Endothelial cell of umbilical vein (primary cell): ENCODE measurements at regions not wholly inside any gene's neighbourhood (a gene's known extent, or its start where the extent isn't known, plus 50 kb on each side); places are given as distances from the start of the nearest gene placed in this dataset.

Experiments used
- CTCF ChIP-seq, 2 donors: IDR thresholded peaks; 1 replicate in 1 of 2; 2 replicates in 1 of 2; pipeline ENCODE4 v1.5.1; 2011; ENCODE audit warnings: low read length in 2 of 2, mild to moderate bottlenecking in 2 of 2, moderate library complexity in 2 of 2, control low read depth in 1 of 2, inconsistent platforms in 1 of 2, low read depth in 1 of 2; ENCODE audit not compliant: insufficient read depth in 1 of 2; ENCODE audit errors: extremely low read depth in 1 of 2
- EZH2 ChIP-seq: IDR thresholded peaks from 2 replicates; pipeline ENCODE4 v1.6.1; 2012; ENCODE audit warnings: borderline replicate concordance, low read depth, mild to moderate bottlenecking, moderate library complexity, low read length, inconsistent platforms; ENCODE audit not compliant: severe bottlenecking
- FOS ChIP-seq: IDR thresholded peaks from 2 replicates; pipeline ENCODE4 v1.6.1; 2011; ENCODE audit warnings: mild to moderate bottlenecking, low read length, moderate library complexity, borderline replicate concordance; ENCODE audit not compliant: insufficient read depth
- GATA2 ChIP-seq: IDR thresholded peaks from 2 replicates; pipeline ENCODE4 v1.7.0; 2011; ENCODE audit warnings: low read depth, mild to moderate bottlenecking, moderate library complexity, mixed read lengths, low read length; ENCODE audit not compliant: insufficient read length, insufficient read depth
- JUN ChIP-seq: IDR thresholded peaks from 2 replicates; pipeline ENCODE4 v1.6.1; 2011; ENCODE audit warnings: borderline replicate concordance, low read depth; ENCODE audit not compliant: insufficient read length, insufficient read depth
- MAX ChIP-seq: IDR thresholded peaks from 2 replicates; pipeline ENCODE4 v1.6.1; 2011; ENCODE audit not compliant: insufficient read depth, insufficient read length
- MYC ChIP-seq: IDR thresholded peaks from one replicate; pipeline ENCODE4 v1.6.1; 2011; ENCODE audit warnings: mild to moderate bottlenecking, low read depth, low read length
- POLR2A ChIP-seq: IDR thresholded peaks from 2 replicates; pipeline ENCODE4 v1.6.1; 2012; ENCODE audit warnings: low read depth, mild to moderate bottlenecking, control low read depth, low read length
- POLR2AphosphoS5 ChIP-seq: IDR thresholded peaks from 2 replicates; pipeline ENCODE4 v1.6.1; 2012; ENCODE audit warnings: low read depth, mild to moderate bottlenecking, control low read depth, low read length, moderate library complexity; ENCODE audit not compliant: insufficient read depth

GRCh38 chr22:48180631-48181030, 1418.2 kb downstream of the TBC1D22A start:
- TF ChIP-seq POLR2A = no peak
- TF ChIP-seq GATA2 = no peak
- no peak for TF ChIP-seq CTCF (IDR thresholded peaks at IDR 0.05; ENCODE audit: extremely low read depth in 1 of 2, insufficient read depth in 1 of 2, low read depth in 1 of 2, low read length in 2 of 2)
- no peak for TF ChIP-seq FOS
- TF ChIP-seq MAX = no peak
- no peak for TF ChIP-seq POLR2AphosphoS5
- TF ChIP-seq EZH2 = no peak
- no peak for TF ChIP-seq MYC
- no peak for TF ChIP-seq JUN
